SK-N-SH (cell line): ENCODE measurements at regions not wholly inside any gene's neighbourhood (a gene's known extent, or its start where the extent isn't known, plus 50 kb on each side); places are given as distances from the start of the nearest gene placed in this dataset.

Source experiments
- CTCF ChIA-PET: fragments of 300-600, 350-600 bp; formaldehyde crosslinking; extraction: SDS; loops from one replicate; lab custom pipeline; 2021; lab: Yijun Ruan, JAX
- POLR2A ChIA-PET: fragments of 350-600 bp; sonication (Branson Sonifier 250); formaldehyde crosslinking; extraction: SDS; loops from one replicate; lab custom pipeline; 2020; ENCODE audit warnings: antibody characterized with exemption, inconsistent platforms; lab: Yijun Ruan, JAX
- DNase-seq: peaks from one replicate; pipeline ENCODE4 v3.0.0; 2012
- H2AFZ ChIP-seq: fragments of 200-600 bp; sonication (generic); 2 replicates; pipeline ENCODE4 v1.8.1; 2016; ENCODE audit warnings: antibody characterized with exemption, mild to moderate bottlenecking, low read depth
- H3F3A ChIP-seq: fragments of 200-600 bp; sonication (generic); replicated peaks from 2 replicates; pipeline ENCODE3; 2016; ENCODE audit warnings: antibody characterized with exemption, mild to moderate bottlenecking; ENCODE audit not compliant: insufficient read depth
- H3K27ac ChIP-seq, 2 experiments: fragments of 200-500 bp in 1 of 2; fragments of 200-600 bp in 1 of 2; sonication (Bioruptor generic) in 1 of 2; sonication (generic), shearing (Covaris generic) in 1 of 2; 2 replicates each; pipeline versions ENCODE4 v1.5.1 to v1.6.1; 2014 to 2016; ENCODE audit warnings: low read depth in 2 of 2, inconsistent platforms in 1 of 2, low read length in 1 of 2, mild to moderate bottlenecking in 1 of 2, mixed read lengths in 1 of 2
- H3K27me3 ChIP-seq: fragments of 200-600 bp; sonication (generic), shearing (Covaris generic); 2 replicates; pipeline ENCODE4 v1.6.1; 2016; ENCODE audit warnings: mixed run types; ENCODE audit not compliant: insufficient read depth
- H3K36me3 ChIP-seq, 2 experiments: fragments of 200-500 bp in 1 of 2; fragments of 200-600 bp in 1 of 2; sonication (Bioruptor generic) in 1 of 2; sonication (generic) in 1 of 2; replicated peaks in 1 of 2; 2 replicates each; pipeline versions ENCODE3 to v1.5.1; 2014 to 2016; ENCODE audit warnings: low read length in 1 of 2, mild to moderate bottlenecking in 1 of 2; ENCODE audit not compliant: insufficient read depth in 2 of 2, control insufficient read depth in 1 of 2
- H3K4me1 ChIP-seq, 2 experiments: fragments of 200-500 bp in 1 of 2; fragments of 200-600 bp in 1 of 2; sonication (Bioruptor generic) in 1 of 2; sonication (generic), shearing (Covaris generic) in 1 of 2; 2 replicates each; pipeline versions ENCODE4 v1.5.1 to v1.6.1; 2014 to 2016; ENCODE audit warnings: low read depth in 1 of 2, low read length in 1 of 2, mixed run types in 1 of 2; ENCODE audit not compliant: insufficient read depth in 2 of 2, control insufficient read depth in 1 of 2
- H3K4me2 ChIP-seq: fragments of 200-600 bp; sonication (generic), shearing (Covaris generic); 2 replicates; pipeline ENCODE4 v1.6.1; 2017; ENCODE audit warnings: mixed run types
- H3K4me3 ChIP-seq, 2 experiments: fragments of 200-500 bp in 1 of 2; fragments of 200-600 bp in 1 of 2; sonication (Bioruptor generic) in 1 of 2; sonication (generic), shearing (Covaris generic) in 1 of 2; 2 replicates each; pipeline versions ENCODE4 v1.5.1 to v1.8.1; 2014 to 2016; ENCODE audit warnings: low read depth in 2 of 2, inconsistent platforms in 1 of 2, low read length in 1 of 2, mild to moderate bottlenecking in 1 of 2, mixed read lengths in 1 of 2, moderate library complexity in 1 of 2
- H3K79me2 ChIP-seq: fragments of 200-600 bp; sonication (generic); 2 replicates; pipeline ENCODE4 v1.8.1; 2017; ENCODE audit warnings: mild to moderate bottlenecking; ENCODE audit not compliant: insufficient read depth
- H3K9ac ChIP-seq: fragments of 200-600 bp; sonication (generic); 2 replicates; pipeline ENCODE4 v1.6.1; 2017; ENCODE audit warnings: mixed run types
- H3K9me2 ChIP-seq: fragments of 200-600 bp; sonication (generic); 2 replicates; pipeline ENCODE4 v1.6.1; 2017; ENCODE audit warnings: mixed run types
- H3K9me3 ChIP-seq: fragments of 200-600 bp; sonication (generic); 2 replicates; pipeline ENCODE4 v1.6.1; 2017; ENCODE audit warnings: mixed run types, mild to moderate bottlenecking, moderate library complexity
- H4K20me1 ChIP-seq: fragments of 200-600 bp; sonication (generic); 2 replicates; pipeline ENCODE4 v1.6.1; 2017; ENCODE audit warnings: mild to moderate bottlenecking, mixed run types; ENCODE audit not compliant: insufficient read depth
- ELF1 ChIP-seq: IDR thresholded peaks from 2 replicates; pipeline ENCODE4 v1.4.0; 2012
- EP300 ChIP-seq, 2 experiments: IDR thresholded peaks; 2 replicates each; pipeline versions ENCODE4 v1.4.0 to v1.6.1; 2012; ENCODE audit warnings: borderline replicate concordance in 1 of 2, low read depth in 1 of 2, low read length in 1 of 2
- FOXJ3 ChIP-seq: sonication (generic); formaldehyde crosslinking; IDR thresholded peaks from 2 replicates; pipeline ENCODE4 v1.5.1; 2020; ENCODE audit warnings: mild to moderate bottlenecking, missing genetic modification reagents
- FOXM1 ChIP-seq: IDR thresholded peaks from 2 replicates; pipeline ENCODE4 v1.4.0; 2012; ENCODE audit warnings: low read depth, mild to moderate bottlenecking
- GABPA ChIP-seq: IDR thresholded peaks from 2 replicates; pipeline ENCODE4 v1.4.0; 2012; ENCODE audit warnings: low read depth, mild to moderate bottlenecking
- JUND ChIP-seq: IDR thresholded peaks from 2 replicates; pipeline ENCODE4 v1.4.0; 2012
- MXI1 ChIP-seq: IDR thresholded peaks from 2 replicates; pipeline ENCODE4 v1.6.1; 2012; ENCODE audit warnings: mild to moderate bottlenecking, low read depth, low read length, improper control_type of control experiment
- NFIC ChIP-seq: IDR thresholded peaks from 2 replicates; pipeline ENCODE4 v1.4.0; 2012; ENCODE audit warnings: borderline replicate concordance
- NRF1 ChIP-seq: IDR thresholded peaks from 2 replicates; pipeline ENCODE4 v1.6.1; 2012; ENCODE audit warnings: low read depth, mild to moderate bottlenecking, low read length
- POLR2AphosphoS5 ChIP-seq: IDR thresholded peaks from 2 replicates; pipeline ENCODE4 v1.6.1; 2012; ENCODE audit warnings: low read depth, low read length
- RFX5 ChIP-seq: IDR thresholded peaks from 2 replicates; pipeline ENCODE4 v1.6.1; 2012; ENCODE audit warnings: mild to moderate bottlenecking, improper control_type of control experiment, low read length
- RXRA ChIP-seq: IDR thresholded peaks from 2 replicates; pipeline ENCODE4 v1.4.0; 2012; ENCODE audit warnings: low read depth, mild to moderate bottlenecking, borderline replicate concordance
- SMC3 ChIP-seq: IDR thresholded peaks from 2 replicates; pipeline ENCODE4 v1.6.1; 2012; ENCODE audit warnings: low read depth, low read length, improper control_type of control experiment
- TEAD4 ChIP-seq: IDR thresholded peaks from 2 replicates; pipeline ENCODE4 v1.4.0; 2012; ENCODE audit warnings: mild to moderate bottlenecking, borderline replicate concordance; ENCODE audit not compliant: insufficient read depth
- YY1 ChIP-seq: IDR thresholded peaks from 2 replicates; pipeline ENCODE4 v1.4.0; 2012; ENCODE audit warnings: low read depth, mild to moderate bottlenecking
- WGBS: methylation state at CpG from one replicate; pipeline ENCODE4 v1.1.6; 2017; ENCODE audit warnings: low lambda C conversion rate; 5-methylcytosine and 5-hydroxymethylcytosine counted together
- TF ChIP-seq, protein P1 (sequence below): IDR thresholded peaks from 2 replicates; pipeline ENCODE4 v1.4.0; 2012; ENCODE audit warnings: low read depth, borderline replicate concordance
- TF ChIP-seq, protein P2 (sequence below): fragments of 150-350 bp; IDR thresholded peaks from 2 replicates; pipeline ENCODE4 v1.6.1; 2016; ENCODE audit warnings: mild to moderate bottlenecking, low read depth, low read length

DNA sequence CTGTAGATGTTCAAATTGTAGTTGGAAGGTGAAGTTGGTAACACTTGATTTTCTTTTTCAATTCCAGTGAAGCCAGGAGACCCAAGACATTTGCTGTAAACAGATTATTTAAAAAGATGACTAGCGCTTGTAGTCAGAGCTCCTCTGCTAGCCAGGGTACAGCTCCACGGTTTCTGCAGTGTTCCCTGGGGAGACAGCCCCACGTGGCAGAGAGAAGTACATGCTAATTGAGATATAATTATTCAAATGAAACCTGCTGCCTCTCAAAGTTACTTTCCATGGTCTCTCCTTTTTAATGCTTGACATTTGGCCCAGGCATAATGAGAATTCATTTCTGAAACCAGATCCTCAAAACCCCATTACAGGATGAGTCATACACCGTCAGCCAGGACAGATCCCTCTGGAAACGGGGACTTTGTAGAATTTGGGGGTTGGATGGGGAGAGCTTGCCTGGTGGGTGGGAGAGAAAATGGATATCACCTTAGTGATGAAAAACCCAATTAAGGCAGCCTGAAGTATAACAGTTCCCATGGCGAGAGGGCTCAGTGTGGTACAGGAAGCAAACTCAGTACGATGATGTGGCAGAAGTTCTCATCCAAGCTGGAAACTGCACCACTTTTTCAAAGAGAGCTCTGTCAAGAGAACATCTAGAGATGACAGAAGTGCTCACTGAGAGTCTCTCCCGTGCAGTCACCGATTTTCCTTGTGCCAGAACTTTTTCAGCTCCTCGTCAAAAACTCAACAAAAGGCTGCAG, 637.7 kb upstream of the TMEM132C start:
- WGBS: 20% methylated on average over 10 of the region's 10 CpGs
- no peak overlapping the region for H3K9ac ChIP-seq
- no peaks in the 10 kb centered on the region for H3K27me3 ChIP-seq
- no peaks in the 10 kb centered on the region for H3K4me1 ChIP-seq
- TF ChIP-seq YY1 (no peak), SMC3 (no peak), NFIC (no peak), FOXM1 (no peak), TEAD4 (no peak), GABPA (no peak), EP300 (IDR thresholded peaks at IDR 0.05; ENCODE audit: borderline replicate concordance in 1 of 2, low read depth in 1 of 2, low read length in 1 of 2) (no peak), RFX5 (no peak), MXI1 (no peak), RXRA (no peak)
- TF ChIP-seq, protein P1, sequence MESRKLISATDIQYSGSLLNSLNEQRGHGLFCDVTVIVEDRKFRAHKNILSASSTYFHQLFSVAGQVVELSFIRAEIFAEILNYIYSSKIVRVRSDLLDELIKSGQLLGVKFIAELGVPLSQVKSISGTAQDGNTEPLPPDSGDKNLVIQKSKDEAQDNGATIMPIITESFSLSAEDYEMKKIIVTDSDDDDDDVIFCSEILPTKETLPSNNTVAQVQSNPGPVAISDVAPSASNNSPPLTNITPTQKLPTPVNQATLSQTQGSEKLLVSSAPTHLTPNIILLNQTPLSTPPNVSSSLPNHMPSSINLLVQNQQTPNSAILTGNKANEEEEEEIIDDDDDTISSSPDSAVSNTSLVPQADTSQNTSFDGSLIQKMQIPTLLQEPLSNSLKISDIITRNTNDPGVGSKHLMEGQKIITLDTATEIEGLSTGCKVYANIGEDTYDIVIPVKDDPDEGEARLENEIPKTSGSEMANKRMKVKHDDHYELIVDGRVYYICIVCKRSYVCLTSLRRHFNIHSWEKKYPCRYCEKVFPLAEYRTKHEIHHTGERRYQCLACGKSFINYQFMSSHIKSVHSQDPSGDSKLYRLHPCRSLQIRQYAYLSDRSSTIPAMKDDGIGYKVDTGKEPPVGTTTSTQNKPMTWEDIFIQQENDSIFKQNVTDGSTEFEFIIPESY: no peak
- TF ChIP-seq, protein P2, sequence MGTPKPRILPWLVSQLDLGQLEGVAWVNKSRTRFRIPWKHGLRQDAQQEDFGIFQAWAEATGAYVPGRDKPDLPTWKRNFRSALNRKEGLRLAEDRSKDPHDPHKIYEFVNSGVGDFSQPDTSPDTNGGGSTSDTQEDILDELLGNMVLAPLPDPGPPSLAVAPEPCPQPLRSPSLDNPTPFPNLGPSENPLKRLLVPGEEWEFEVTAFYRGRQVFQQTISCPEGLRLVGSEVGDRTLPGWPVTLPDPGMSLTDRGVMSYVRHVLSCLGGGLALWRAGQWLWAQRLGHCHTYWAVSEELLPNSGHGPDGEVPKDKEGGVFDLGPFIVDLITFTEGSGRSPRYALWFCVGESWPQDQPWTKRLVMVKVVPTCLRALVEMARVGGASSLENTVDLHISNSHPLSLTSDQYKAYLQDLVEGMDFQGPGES: no peak
- TF ChIP-seq, all 33 proteins: peak for 0
- POLR2A ChIA-PET: no interaction called here
- no peak overlapping the region for H3K4me3 ChIP-seq
- no peaks in the 10 kb centered on the region for H4K20me1 ChIP-seq
- H3K4me2 ChIP-seq: no peak overlapping the region
- no peak overlapping the region for H2AFZ ChIP-seq
- H3K36me3 ChIP-seq: no peaks in the 10 kb centered on the region
- H3K9me2 ChIP-seq: no peaks in the 10 kb centered on the region
- no peak for DNase-seq
- CTCF ChIA-PET: no interaction called here
- no peaks in the 10 kb centered on the region for H3K9me3 ChIP-seq
- no peaks in the 10 kb centered on the region for H3F3A ChIP-seq
- H3K79me2 ChIP-seq: no peaks in the 10 kb centered on the region
- no peak overlapping the region for H3K27ac ChIP-seq

DNA sequence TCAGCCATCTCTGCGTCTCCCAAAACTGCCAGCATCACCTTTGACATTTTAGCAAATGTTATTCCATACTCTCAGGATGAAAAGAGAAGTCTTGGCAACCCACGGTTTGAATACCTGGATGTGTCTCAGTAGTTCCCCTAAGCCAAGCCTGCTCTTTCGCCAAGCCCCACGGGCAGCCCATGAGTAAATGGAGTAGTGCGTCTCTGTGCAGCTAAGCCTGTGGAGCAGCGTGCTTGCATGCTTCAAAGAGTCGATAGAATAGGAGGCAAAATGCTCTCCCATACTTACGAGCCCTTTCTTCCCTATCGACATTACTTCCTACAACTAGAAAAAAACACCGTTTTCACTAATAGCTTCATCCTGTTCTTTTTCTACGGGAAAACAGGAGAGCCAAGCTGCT, 634.5 kb upstream of the TMEM132C start:
- DNase-seq: no peak
- 25% methylated on average over 11 of the region's 11 CpGs for WGBS
- Histone ChIP-seq H3K4me2 (no peak overlapping the region), H3K9me2 (no peaks in the 10 kb centered on the region), H3K79me2 (no peaks in the 10 kb centered on the region), H3F3A (no peaks in the 10 kb centered on the region), H3K9me3 (no peaks in the 10 kb centered on the region), H4K20me1 (no peaks in the 10 kb centered on the region), H2AFZ (no peak overlapping the region), H3K4me1 (no peaks in the 10 kb centered on the region), H3K36me3 (no peaks in the 10 kb centered on the region), H3K27ac (no peak overlapping the region), H3K27me3 (no peaks in the 10 kb centered on the region), H3K4me3 (no peak overlapping the region), H3K9ac (no peak overlapping the region)
- CTCF ChIA-PET: no interaction called here
- POLR2A ChIA-PET: no interaction called here
- no peak for TF ChIP-seq ELF1
- no peak for TF ChIP-seq RXRA
- TF ChIP-seq JUND: no peak
- no peak for TF ChIP-seq FOXJ3 (CRISPR knock-in tag)
- no peak for TF ChIP-seq POLR2AphosphoS5
- no peak for TF ChIP-seq NRF1
- no peak for TF ChIP-seq MXI1
- TF ChIP-seq, protein P2: no peak
- TF ChIP-seq FOXM1: no peak
